Endothelial cell of umbilical vein (primary cell): ENCODE measurements at regions not wholly inside any gene's neighbourhood (a gene's known extent, or its start where the extent isn't known, plus 50 kb on each side); places are given as distances from the start of the nearest gene placed in this dataset.

ENCODE experiments used
- BruUV-seq: library from RNA; stranded (reverse); fragments of 400-500 nt; replicated peaks from 2 replicates; lab custom pipeline; 2021; lab: Mats Ljungman, UMichigan
- CTCF ChIA-PET: fragments of 300-600, 350-600 bp; sonication (Branson Sonifier 250); formaldehyde crosslinking; loops from one replicate; lab custom pipeline; 2021; ENCODE audit warnings: antibody characterized with exemption, inconsistent platforms; lab: Charles Lee
- POLR2A ChIA-PET: fragments of 300-600, 350-600 bp; sonication (Branson Sonifier 250); formaldehyde crosslinking; loops from one replicate; lab custom pipeline; 2021; ENCODE audit warnings: antibody characterized with exemption, inconsistent platforms; lab: Charles Lee
- DNase-seq: peaks from one replicate; pipeline ENCODE4 v3.0.0-alpha.2; 2011; ENCODE audit warnings: low read depth, low spot score
- FAIRE-seq: peaks from 2 replicates; lab custom pipeline; 2011; peaks lifted over from hg19 to GRCh38; lab: Jason Lieb, UNC
- H2AFZ ChIP-seq: 2 replicates; pipeline ENCODE4 v1.6.0; 2012; ENCODE audit warnings: low read depth, low read length, control low read depth, inconsistent platforms
- H3K27ac ChIP-seq: 2 replicates; pipeline ENCODE4 v1.5.1; 2011; ENCODE audit warnings: low read depth, mild to moderate bottlenecking, control low read depth, low read length, moderate library complexity; ENCODE audit not compliant: insufficient read depth
- H3K27me3 ChIP-seq, 2 experiments: 2 replicates each; pipeline versions ENCODE4 v1.6.0 to v1.6.1; 2011; ENCODE audit warnings: low read length in 2 of 2, mixed read lengths in 1 of 2; ENCODE audit not compliant: control insufficient read depth in 2 of 2, insufficient read depth in 2 of 2
- H3K36me3 ChIP-seq, 2 experiments: 2 replicates in 1 of 2; 3 replicates in 1 of 2; pipeline ENCODE4 v1.5.1; 2011; ENCODE audit warnings: low read length in 2 of 2, mild to moderate bottlenecking in 1 of 2, moderate library complexity in 1 of 2; ENCODE audit not compliant: control insufficient read depth in 2 of 2, insufficient read depth in 2 of 2; ENCODE audit errors: extremely low read depth in 1 of 2
- H3K4me1 ChIP-seq: 3 replicates; pipeline ENCODE4 v1.5.1; 2011; ENCODE audit warnings: mild to moderate bottlenecking, low read length; ENCODE audit not compliant: control insufficient read depth, insufficient read depth; ENCODE audit errors: extremely low read depth
- H3K4me2 ChIP-seq: 2 replicates; pipeline ENCODE4 v1.6.1; 2011; ENCODE audit warnings: low read length, control low read depth, mixed read lengths; ENCODE audit not compliant: insufficient read depth
- H3K4me3 ChIP-seq, 3 experiments: fragments of 200-600 bp in 1 of 3; sonication (generic), shearing (Covaris generic) in 1 of 3; replicated peaks in 1 of 3; 2 replicates each; pipeline ENCODE4 v1.5.1; 2011 to 2016; ENCODE audit warnings: control low read depth in 3 of 3, low read length in 3 of 3, mild to moderate bottlenecking in 2 of 3, inconsistent platforms in 1 of 3, low read depth in 1 of 3, moderate library complexity in 1 of 3; ENCODE audit not compliant: insufficient read depth in 1 of 3
- H3K79me2 ChIP-seq: 2 replicates; pipeline ENCODE4 v1.6.0; 2012; ENCODE audit warnings: low read length, inconsistent platforms; ENCODE audit not compliant: control insufficient read depth, insufficient read depth
- H3K9ac ChIP-seq: replicated peaks from 2 replicates; pipeline ENCODE3; 2011; ENCODE audit warnings: low read length, control low read depth; ENCODE audit not compliant: insufficient read depth; ENCODE audit errors: extremely low read depth
- H3K9me1 ChIP-seq: replicated peaks from 3 replicates; pipeline ENCODE4 v1.6.0; 2011; ENCODE audit warnings: mild to moderate bottlenecking, low read length; ENCODE audit not compliant: control insufficient read depth, insufficient read depth; ENCODE audit errors: extremely low read depth
- H3K9me3 ChIP-seq: replicated peaks from 2 replicates; pipeline ENCODE4 v1.5.1; 2012; ENCODE audit warnings: low read length, inconsistent platforms; ENCODE audit not compliant: control insufficient read depth, insufficient read depth
- H4K20me1 ChIP-seq: replicated peaks from 2 replicates; pipeline ENCODE3; 2011; ENCODE audit warnings: mild to moderate bottlenecking, low read length; ENCODE audit not compliant: control insufficient read depth, insufficient read depth; ENCODE audit errors: extremely low read depth
- EZH2 ChIP-seq: IDR thresholded peaks from 2 replicates; pipeline ENCODE4 v1.6.1; 2012; ENCODE audit warnings: borderline replicate concordance, low read depth, mild to moderate bottlenecking, moderate library complexity, low read length, inconsistent platforms; ENCODE audit not compliant: severe bottlenecking
- FOS ChIP-seq: IDR thresholded peaks from 2 replicates; pipeline ENCODE4 v1.6.1; 2011; ENCODE audit warnings: mild to moderate bottlenecking, low read length, moderate library complexity, borderline replicate concordance; ENCODE audit not compliant: insufficient read depth
- GATA2 ChIP-seq: IDR thresholded peaks from 2 replicates; pipeline ENCODE4 v1.7.0; 2011; ENCODE audit warnings: low read depth, mild to moderate bottlenecking, moderate library complexity, mixed read lengths, low read length; ENCODE audit not compliant: insufficient read length, insufficient read depth
- JUN ChIP-seq: IDR thresholded peaks from 2 replicates; pipeline ENCODE4 v1.6.1; 2011; ENCODE audit warnings: borderline replicate concordance, low read depth; ENCODE audit not compliant: insufficient read length, insufficient read depth
- MAX ChIP-seq: IDR thresholded peaks from 2 replicates; pipeline ENCODE4 v1.6.1; 2011; ENCODE audit not compliant: insufficient read depth, insufficient read length
- MYC ChIP-seq: IDR thresholded peaks from one replicate; pipeline ENCODE4 v1.6.1; 2011; ENCODE audit warnings: mild to moderate bottlenecking, low read depth, low read length
- POLR2A ChIP-seq: IDR thresholded peaks from 2 replicates; pipeline ENCODE4 v1.6.1; 2012; ENCODE audit warnings: low read depth, mild to moderate bottlenecking, control low read depth, low read length
- POLR2AphosphoS5 ChIP-seq: IDR thresholded peaks from 2 replicates; pipeline ENCODE4 v1.6.1; 2012; ENCODE audit warnings: low read depth, mild to moderate bottlenecking, control low read depth, low read length, moderate library complexity; ENCODE audit not compliant: insufficient read depth
- dilution Hi-C: fragments of 300-500 bp; cut with MboI; formaldehyde crosslinking; loops from one replicate; pipeline ENCODE4 v1.15.0; 2019; ENCODE audit warnings: low sequenced_read_pairs; ENCODE audit not compliant: extremely low pct_ligation_motif_present
- intact Hi-C: fragments of 100-400 bp; cut with micrococcal nuclease; formaldehyde crosslinking; loops from one replicate; pipeline ENCODE4 v1.10.0; 2022
- TF ChIP-seq, protein P1 (sequence below), 2 donors: IDR thresholded peaks; 1 replicate in 1 of 2; 2 replicates in 1 of 2; pipeline ENCODE4 v1.5.1; 2011; ENCODE audit warnings: low read length in 2 of 2, mild to moderate bottlenecking in 2 of 2, moderate library complexity in 2 of 2, control low read depth in 1 of 2, inconsistent platforms in 1 of 2, low read depth in 1 of 2; ENCODE audit not compliant: insufficient read depth in 1 of 2; ENCODE audit errors: extremely low read depth in 1 of 2

GRCh38 chr3:59268170-59268569 is 218.3 kb upstream of the CFAP20DC start:
- intact Hi-C loops, result no loop called here

More at GRCh38 chr3:59268170-59268569, 218.3 kb upstream of the CFAP20DC start:
- H4K20me1 ChIP-seq, result no peaks in the 10 kb centered on the region
- ChIA-PET POLR2A (no interaction called here), CTCF (no interaction called here)
- H3K9me1 ChIP-seq, result no peaks in the 10 kb centered on the region
- H3K4me1 ChIP-seq, result no peaks in the 10 kb centered on the region
- no peak overlapping the region for H3K4me2 ChIP-seq
- no peaks in the 10 kb centered on the region for H3K79me2 ChIP-seq
- H3K4me3 ChIP-seq, result no peak overlapping the region
- FAIRE-seq (no peak), DNase-seq (no peak)
- H3K27me3 ChIP-seq, result no peaks in the 10 kb centered on the region
- H3K36me3 ChIP-seq, result no peaks in the 10 kb centered on the region
- no TSS peak for BruUV-seq
- TF ChIP-seq, protein P1, sequence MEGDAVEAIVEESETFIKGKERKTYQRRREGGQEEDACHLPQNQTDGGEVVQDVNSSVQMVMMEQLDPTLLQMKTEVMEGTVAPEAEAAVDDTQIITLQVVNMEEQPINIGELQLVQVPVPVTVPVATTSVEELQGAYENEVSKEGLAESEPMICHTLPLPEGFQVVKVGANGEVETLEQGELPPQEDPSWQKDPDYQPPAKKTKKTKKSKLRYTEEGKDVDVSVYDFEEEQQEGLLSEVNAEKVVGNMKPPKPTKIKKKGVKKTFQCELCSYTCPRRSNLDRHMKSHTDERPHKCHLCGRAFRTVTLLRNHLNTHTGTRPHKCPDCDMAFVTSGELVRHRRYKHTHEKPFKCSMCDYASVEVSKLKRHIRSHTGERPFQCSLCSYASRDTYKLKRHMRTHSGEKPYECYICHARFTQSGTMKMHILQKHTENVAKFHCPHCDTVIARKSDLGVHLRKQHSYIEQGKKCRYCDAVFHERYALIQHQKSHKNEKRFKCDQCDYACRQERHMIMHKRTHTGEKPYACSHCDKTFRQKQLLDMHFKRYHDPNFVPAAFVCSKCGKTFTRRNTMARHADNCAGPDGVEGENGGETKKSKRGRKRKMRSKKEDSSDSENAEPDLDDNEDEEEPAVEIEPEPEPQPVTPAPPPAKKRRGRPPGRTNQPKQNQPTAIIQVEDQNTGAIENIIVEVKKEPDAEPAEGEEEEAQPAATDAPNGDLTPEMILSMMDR (IDR thresholded peaks at IDR 0.05; ENCODE audit: extremely low read depth in 1 of 2, insufficient read depth in 1 of 2, low read depth in 1 of 2, low read length in 2 of 2), result no peak
- no peak for TF ChIP-seq MAX
- TF ChIP-seq EZH2, result no peak
- no peak for TF ChIP-seq JUN
- TF ChIP-seq FOS, result no peak
- TF ChIP-seq POLR2AphosphoS5, result no peak
- no peak for TF ChIP-seq POLR2A
- no peak for TF ChIP-seq GATA2
- TF ChIP-seq MYC, result no peak
- H3K27ac ChIP-seq, result no peak overlapping the region
- H2AFZ ChIP-seq, result no peak overlapping the region
- dilution Hi-C loops, result no loop called here
- H3K9me3 ChIP-seq, result no peaks in the 10 kb centered on the region
- H3K9ac ChIP-seq, result no peak overlapping the region
